Right lung (tissue), 2 donors: ENCODE measurements at regions not wholly inside any gene's neighbourhood (a gene's known extent, or its start where the extent isn't known, plus 50 kb on each side); places are given as distances from the start of the nearest gene placed in this dataset.

Experiments used
- DNase-seq, 2 donors: peaks; one replicate each; pipeline ENCODE4 v3.0.0-alpha.2; 2013

DNA sequence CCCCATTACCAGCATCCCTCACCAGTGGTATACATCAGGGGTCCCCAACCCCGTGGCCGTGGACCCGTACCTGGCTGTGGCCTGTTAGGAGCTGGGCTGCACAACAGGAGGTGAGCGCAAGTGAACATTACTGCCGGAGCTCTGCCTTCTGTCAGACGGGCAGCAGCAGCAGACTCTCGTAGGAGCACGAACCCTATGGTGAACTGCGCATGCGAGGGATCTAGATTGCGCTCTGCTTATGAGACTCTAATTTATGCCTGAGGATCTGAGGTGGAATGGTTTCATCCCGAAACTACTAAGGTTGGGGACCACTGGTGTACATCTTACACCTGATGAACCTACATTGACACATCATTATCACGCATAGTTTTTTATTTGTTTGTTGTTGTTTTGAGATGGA is 52.8 kb upstream of the DHX15 start:
- no peak for DNase-seq

DNA sequence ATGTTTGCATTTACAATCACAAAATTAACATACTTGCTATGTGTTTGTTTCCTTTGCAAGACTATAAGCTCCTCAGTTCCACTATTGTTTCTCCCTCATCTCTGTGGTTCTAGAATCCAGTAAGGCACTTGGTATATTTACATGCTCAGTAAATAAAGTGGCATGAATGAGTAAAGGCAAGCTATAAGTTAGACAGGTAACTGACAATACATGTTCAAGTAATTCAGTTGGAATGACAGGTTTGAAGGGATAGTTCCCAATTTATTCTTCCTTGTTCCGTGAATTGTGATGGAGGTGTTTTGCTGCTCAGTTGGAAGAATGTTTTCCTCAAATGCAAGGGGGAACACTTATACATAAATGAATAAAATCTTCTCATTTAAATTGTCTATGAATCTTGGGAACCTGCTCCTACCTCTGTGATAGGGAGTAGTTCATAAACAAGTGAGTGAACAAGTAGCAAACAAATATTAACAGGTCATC is 54.1 kb upstream of the DHX15 start:
- DNase-seq = no peak

DNA sequence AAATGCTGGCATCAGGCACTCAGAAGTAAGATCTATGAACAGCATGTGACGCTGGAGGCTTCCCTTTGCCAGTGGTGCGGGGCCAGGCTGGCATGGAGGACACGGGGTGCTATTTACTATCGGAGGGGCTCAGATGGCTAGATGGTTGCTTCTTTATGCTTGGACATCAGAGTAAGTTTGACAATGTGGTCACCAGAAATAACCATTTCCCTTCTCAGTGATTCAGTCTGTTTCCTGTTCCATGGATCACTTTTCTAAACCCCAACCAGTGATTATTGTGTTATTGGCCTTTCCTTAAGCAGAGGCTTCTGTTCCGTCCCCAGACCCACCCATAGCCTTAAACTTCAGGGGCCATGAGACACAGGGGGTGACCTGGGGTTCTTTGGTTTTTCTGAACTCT is 55.4 kb upstream of the DHX15 start:
- DNase-seq = no peak

DNA sequence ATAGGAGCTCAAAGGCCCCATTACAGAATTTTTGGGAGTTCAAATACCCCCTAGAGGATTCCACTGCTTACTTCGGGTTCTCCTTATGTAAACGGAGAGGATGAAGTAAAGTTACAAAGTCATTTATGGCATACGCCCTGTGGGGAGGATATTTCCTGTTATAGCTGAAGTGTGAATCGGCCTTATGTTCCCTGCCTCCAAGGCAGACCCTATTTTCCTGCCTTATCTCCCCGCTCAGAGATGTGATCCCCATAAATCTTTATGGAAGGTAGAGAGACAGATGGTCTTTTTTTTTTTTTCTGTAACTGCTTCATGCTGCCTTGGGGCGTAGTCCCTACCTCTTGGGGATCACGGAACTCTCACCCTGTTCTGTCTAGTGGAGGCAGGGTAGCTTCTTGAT is 56.0 kb upstream of the DHX15 start:
- no peak for DNase-seq

DNA sequence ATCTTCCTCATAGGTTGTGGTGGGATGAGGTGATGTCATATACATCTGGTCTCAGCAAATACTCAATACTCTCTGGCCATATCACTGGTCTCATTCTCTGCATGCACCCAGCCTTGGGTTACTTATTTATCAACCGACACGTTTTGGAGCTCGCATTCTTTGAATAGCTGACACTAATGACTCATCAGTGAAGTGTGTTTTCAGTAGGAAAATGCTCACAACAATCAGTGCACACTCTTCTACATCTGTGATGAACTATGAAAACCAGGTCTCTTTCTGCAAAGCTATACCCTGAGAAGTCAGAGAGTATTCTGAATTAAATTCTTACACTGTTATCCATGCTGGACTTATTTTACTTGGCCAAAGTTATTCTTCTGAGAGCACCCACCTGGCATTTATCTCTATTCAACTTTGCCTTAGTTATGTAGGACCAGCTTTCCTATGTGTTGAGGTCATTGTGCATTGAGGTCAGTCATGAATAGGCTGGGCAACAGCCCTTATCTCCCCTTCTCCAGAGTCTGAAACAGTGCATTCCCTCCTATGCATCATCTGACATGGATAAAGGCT is 58.7 kb upstream of the DHX15 start:
- no peak for DNase-seq

DNA sequence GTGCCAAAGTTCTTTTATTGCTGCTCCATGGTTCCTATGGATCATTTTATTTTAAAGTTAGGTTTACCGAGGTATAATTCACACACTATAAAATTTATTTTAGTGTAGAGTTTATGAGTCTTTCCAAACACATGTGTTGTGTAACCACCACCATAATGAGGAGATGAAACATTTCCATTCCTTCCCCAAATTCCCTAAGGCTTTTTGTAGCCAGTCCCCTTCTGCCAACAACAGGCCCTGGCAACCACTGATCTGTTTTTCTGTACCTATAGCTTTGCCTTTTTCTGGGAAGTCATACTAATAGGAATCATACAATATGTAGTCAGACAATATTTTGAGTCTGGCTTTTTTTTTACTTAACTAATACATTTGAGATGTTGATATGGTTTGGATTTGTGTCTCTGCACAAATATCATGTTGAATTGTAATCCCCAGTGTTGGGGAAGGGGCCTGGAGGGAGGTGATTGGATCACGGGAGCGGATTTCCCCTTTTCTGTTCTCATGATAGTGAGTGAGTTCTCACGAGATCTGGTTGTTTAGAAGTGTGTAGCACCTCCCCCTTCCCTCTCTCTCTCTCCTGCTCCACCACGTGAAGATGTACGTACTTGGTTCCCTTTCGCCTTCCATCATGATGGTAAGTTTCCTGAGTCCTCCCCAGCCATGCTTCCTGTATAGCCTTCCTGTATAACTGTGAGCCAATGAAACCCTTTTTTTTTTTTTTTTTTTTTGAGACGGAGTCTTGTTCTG is 59.6 kb upstream of the DHX15 start:
- DNase-seq = no peak

DNA sequence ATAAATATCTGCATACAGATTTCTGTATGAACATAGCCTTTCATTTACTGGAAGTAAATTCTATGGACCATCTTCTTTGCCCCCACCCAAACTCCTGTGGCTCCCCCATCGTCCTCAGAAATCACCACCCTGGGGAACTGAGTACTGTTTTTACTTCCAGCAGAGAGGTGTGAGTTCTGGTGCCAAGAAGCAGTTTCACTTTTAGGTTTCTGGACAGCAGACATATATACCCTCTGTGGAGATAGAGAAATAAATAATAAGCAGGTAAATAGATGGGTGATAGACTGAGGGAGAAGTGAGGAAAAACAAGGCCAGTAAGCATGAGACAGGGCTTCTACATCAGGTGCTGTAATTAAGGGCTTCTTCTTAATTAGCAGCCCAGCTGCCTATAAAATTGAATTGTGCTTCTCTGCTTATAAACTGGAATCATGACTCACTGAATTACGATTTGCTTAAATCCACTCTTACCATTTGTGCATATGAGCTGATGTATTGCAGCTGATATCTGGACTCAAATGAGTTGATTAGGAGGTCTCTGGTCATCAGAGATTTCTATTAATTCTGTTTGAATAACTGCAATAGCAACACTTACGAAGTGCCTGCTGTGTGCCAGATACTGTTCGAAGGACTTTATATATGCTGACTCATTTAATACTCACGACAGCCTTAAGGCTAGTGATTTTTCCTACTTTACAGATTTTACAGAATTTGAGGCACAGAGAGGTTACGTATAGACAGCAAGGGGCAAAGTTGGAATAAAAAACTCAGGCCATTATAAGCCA is 60.8 kb upstream of the DHX15 start:
- no peak for DNase-seq

DNA sequence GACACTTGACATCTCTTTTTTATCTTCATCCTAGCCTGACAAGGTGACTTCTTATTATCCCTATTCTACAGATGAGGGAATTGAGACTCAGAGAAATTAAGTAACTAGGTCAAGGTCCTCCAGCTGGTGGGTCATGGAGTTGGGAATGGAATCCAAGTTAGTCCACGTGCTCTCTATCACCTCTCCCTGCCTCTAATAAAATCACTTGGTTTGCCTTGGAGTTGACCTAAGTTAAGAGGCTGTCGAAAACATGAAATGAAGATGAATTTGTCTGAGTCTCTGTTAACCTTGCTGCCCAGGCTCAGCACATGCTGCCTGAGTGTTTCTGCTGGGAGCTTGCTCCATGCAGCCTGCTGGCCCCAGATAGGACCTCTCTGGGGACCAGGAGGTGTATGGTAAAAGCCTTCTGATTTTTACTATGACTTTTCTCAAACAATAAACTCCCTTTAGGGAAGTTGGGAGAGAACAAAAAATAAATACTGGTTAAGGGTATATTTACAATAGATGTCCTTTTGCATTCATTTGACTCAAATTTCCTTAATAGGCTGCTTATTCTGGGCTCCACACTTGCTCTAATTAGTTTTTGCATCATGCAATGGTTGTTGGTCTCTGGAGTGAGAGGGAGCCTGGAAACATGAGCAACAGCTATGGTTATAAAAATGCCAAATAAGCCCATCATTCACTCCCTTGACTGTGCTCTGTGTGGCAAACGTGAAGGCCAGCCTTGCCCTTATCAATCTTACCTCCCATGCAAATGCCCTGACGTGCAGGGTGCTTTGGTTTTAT is 61.6 kb upstream of the DHX15 start:
- DNase-seq = no peak

DNA sequence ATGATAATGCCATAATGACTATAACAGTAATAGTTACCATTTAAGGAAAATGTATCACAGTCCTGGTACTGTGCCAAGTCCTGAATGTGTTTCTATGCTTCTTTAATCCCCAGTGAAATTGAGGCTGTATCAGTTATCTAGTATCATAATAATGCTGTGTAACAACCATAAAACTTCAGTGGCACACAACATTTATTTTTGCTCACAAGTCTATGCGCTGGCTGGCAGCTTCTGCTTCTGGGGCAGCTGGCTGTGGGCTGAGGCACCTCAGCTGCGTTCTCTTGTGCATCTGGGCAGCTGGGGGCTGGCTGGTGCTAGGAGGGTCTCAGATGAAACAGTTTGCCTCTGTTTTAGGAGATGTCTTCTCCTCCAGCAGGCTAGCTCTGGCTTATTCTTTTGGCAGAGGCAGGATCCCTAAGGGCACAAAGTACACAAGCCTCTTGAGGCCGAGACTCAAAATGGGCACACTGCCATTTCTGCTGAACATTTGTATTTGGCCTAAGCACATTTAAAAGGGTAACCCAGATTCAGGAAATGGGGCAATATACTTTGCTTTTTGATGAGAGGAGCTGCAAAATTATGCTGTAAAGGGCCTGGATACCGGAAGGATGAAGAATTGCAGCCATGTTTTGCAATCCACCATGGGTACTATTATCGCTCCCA is 62.6 kb upstream of the DHX15 start:
- DNase-seq = no peak

DNA sequence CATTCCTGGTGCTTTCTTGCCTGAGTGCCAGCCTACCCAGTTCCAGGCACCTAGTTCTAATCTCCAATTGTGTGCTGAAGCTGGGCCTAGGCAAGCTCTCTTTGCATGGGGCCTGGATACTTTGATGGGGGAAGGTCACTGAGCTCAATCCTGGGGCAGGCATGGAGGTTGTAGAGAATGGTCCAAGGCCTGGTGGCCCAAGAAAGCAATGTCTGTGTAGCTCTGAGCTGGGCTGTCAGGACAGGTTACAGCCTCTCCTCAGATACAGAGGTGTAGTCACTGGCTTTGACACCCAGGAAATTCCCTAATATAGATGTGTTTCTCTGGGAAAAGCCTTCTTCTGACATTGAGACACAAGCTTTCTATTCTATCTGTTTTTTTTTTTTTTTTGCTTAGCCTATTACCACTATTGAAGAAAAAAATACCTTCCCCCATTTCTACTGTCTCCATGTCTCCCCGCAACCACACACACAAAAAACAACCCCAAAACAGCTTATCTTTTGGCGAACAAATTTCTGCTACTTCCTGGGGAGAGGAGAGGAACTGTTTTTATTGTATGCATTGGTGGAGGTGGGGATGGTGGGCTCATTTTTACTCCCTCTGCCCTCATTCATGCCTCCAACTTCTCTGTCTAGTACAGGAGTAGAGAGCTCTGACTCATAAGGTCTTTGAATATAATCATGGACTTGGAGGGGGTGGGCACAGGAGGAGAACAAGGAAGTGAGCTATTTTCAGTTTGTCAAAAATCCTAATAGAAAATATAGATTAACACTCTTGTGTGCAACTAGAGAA is 66.7 kb upstream of the DHX15 start:
- no peak for DNase-seq

DNA sequence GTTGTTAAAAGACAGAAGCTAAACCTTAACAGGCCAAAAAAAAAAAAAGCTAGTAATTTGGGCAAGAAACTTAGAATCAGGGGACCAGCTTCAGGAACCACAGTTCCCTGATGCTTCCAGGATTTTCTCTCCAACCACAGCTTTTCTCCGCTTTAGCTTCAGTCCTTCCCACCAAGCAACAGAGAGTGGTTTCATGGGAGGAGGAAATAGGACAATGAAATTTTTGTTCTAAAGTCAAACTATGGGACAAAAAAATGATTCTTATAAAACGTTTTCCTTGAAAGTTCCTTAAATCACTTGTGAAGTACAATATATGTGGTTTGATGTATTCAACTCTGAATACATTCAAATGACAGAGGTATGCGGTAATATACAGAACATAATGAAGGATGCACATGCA is 71.0 kb upstream of the DHX15 start:
- no peak for DNase-seq

DNA sequence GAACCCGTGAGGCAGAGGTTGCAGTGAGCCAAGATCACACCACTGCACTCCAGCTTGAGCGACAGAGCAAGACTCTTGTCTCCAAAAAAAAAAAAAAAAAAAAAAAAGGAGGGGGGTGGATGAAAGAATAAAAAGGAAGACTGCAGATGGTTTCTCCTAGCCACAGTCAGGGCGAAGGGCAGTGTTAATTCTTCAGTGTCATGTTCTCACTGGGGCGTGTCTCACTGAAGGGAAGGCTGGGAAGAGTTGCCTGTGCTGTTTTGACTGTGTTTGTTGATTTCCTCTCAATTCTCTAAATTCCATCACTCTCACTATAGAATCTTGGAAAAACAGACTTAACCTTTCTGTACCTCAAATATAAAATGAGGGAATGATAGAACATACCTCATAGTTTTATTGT is 71.6 kb upstream of the DHX15 start:
- no peak for DNase-seq

DNA sequence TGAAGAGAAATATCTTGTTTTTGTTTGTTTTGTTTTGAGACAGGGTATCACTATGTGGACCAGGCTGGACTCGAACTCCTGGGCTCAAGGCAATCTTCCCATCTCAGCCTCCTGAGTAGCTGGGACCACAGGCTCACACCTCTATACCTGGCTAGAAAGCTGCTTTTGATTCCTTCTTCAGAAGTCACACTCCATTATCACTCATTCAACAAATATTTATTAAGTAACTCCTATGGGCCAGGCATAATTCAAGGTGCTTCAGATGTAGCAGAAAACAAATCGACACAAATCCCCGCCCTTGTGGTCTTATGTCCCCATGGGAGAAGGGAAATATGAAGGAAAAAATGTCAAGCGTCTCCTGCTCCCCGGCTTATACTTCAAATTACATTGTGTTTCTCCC is 72.6 kb upstream of the DHX15 start:
- DNase-seq = no peak

DNA sequence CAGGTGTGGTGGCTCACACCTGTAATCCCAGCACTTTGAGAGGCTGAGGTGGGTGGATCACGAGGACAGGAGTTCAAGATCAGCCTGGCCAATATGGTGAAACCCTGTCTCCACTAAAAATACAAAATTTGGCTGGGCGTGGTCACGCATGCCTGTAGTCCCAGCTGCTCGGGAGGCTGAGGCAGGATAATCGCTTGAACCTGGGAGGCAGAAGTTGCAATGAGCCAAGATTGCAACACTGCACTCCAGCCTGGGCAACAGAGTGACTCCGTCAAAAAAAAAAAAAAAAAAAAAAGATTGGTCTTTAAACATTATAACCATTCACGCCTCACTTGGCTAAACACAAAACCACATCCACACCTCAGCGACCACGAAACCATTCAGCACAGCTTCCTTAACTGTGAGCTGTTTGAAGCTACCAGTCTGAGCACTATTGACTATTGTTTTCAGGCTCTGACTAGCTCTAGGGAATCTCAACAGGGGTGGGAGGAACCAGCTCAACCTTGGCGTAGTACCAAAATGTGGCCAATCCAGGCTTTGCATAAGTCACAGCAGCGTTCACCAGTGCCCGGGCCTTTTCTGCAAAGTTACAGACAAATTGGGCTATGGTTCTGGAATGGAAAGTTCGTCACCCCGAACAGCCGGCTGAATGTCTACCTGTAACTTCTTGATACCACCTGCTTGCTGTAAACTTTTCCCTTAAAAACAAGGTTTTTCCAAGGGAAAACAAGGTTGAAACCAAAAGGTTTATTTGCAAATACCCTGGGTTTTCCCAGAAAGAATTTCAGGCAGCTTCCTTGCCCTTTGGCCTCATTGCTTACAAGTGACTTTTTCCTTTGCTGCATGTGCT is 73.6 kb upstream of the DHX15 start:
- peak in 1 of 2 donors; percentile 20 for DNase-seq

DNA sequence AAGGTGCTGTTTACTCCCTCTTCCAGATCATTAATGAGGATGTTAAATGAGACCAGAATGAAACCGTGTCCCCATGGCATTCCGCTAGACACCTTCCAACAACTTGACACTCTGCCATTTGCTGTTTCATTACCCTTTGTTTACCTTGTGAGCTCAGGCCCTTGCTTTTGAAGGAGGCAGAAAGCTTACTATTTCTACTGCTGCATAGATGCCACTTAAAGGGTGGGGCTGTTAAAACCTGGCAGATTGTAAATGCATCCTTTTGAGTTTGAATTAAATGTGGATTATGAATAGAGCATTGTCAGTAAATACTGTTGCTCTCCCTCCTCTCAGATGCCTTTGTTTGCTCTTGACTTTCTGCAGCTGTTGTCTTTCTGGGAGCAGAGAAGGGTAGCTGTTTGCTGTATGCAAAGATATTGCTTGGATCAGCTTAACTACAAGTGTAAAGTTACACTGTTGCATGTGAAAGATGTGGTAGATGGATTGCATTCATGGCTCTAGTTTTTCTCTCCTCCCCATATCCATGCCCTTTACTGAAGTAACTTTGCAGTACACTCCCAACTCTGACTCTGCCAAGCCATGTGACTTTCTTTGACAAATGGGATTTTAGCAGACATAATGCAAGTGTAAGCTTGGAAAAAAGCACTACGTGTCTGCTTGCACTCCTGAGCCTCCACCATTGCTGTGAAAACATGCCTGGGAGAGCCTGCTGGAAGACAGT is 75.0 kb upstream of the DHX15 start:
- peak in 1 of 2 donors; percentile 34 for DNase-seq

DNA sequence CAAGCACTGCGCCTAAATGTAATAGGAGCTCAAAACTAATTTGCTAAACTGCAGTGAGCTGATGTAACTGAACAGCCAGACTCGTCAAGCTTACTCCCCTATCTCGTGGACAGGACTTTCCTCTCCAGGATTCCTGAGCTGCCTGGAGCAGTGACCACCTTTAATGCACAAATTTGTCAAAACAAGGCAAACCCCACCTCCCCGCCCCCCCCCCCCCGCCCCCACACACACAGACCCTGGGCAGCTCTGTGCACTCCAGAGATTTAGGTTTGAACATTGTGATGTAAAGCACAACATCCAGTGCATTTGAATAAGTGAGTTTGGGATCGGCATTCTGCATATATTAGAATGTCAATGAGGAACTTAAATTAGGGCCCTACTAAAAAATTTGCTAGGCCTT is 77.7 kb upstream of the DHX15 start:
- no peak for DNase-seq

DNA sequence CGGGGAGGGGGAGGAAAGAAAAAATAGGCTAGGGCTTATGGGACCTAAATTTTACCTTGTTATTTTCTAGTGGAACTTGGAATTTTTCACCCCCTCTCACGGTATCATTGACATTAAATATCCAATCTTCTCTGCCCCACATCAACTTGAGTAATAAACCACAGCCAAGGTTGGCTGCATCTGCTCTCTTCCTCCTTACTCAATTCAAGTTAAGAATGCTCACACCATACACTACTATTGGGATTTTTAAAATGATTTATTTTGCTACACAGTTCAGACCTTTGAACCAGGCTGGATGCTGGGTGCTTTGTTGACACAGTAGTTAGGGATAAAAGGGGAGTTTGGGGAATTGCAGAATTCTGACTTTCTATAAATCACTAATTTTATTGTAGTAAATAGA is 78.2 kb upstream of the DHX15 start:
- DNase-seq = no peak

DNA sequence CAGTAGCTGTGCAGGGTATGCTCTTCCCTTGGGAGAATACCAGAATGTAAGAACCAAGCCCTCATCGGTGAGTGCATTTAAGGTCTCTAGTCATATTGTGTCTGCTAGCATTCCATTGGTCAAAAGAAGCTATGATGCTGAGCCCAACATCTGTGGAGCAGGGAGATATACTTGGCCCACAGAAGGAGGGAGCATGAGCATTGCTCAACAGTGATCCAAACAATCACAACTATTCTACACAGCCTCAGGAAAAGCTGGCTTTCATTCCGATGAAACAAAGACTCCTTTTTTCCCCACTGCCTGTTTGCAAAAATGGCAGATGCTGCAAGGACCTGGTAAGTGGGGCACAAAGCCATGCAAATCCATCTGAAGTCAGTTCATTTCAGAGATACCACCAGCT is 80.6 kb upstream of the DHX15 start:
- no peak for DNase-seq

DNA sequence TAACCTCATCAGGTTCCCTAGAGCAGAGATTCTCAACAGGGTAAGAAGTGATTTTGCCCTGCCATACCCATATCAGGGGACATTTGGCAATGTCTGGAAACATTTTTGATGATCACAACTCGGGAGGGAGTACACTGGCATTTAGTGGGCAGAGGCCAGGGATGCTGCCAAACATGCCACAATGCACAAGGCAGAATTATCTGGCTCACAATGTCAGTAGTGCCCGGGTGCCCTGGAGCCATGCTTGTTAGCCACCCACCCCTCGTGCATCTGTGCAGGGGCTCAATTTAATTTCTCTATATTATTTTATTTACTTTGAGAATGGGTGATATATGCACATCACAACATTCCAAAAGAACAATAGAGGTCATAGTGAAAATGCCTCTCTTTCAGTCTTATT is 82.0 kb upstream of the DHX15 start:
- DNase-seq = no peak
